ENCODE measurements at regions not wholly inside any gene's neighbourhood (a gene's known extent, or its start where the extent isn't known, plus 50 kb on each side); places are given as distances from the start of the nearest gene placed in this dataset.
"Not testable (repeated sequence)": the region's sequence is repeated elsewhere in the genome, so short reads cannot be mapped to it uniquely, and the experiment has no call there.

DNA sequence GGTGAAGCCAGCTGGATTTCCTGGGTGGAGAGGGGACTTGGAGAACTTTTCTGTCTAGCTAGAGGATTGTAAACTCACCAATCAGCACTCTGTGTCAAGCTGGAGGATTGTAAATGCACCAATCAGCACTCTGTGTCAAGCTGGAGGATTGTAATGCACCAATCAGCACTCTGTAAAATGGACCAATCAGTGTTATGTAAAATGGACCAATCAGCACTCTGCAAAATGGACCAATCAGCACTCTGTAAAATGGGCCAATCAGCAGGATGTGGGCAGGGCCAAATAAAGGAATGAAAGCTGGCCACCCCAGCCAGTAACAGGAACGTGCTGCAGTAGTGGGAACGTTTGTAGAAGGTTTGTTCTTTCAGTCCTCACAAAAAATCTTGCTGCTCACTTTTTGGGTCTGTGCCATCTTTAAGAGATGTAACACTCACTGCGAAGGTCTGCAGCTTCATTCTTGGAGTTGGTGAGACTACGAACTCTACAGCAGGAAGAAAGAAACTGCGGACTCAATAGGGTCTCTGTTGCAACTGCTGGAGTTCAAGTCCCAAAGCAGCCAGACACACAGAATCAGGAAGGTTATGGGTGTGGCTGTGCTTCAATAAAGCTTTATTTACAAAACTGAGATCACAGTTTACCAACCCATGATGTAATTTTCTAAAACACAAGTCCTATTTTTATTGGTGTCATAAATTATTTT, 145.7 kb upstream of the ERCC6L2 start:
- no peak for DNase-seq (ENCODE audit: low spot score)

DNA sequence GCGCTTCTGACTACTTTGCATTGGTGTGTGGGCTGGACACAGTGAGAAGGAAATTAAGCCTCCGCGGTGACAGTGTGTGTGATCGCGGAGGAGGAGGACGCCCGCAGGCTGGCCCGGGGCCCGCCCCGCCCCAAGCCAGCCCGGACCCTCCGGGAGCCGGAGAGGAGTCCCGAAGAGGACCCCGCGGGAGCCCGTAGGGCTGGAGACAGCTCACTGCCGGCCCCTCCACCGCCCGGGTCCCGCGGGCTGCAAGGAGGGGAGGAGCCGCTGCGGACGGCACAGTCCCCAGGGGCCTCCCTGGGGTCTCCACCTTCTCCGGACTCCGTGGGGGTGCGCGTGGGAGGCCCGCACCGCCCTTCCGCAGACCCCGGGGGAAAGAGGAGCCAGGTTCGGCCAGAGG, 146.4 kb upstream of the ERCC6L2 start:
- no peak for DNase-seq (ENCODE audit: low spot score)

DNA sequence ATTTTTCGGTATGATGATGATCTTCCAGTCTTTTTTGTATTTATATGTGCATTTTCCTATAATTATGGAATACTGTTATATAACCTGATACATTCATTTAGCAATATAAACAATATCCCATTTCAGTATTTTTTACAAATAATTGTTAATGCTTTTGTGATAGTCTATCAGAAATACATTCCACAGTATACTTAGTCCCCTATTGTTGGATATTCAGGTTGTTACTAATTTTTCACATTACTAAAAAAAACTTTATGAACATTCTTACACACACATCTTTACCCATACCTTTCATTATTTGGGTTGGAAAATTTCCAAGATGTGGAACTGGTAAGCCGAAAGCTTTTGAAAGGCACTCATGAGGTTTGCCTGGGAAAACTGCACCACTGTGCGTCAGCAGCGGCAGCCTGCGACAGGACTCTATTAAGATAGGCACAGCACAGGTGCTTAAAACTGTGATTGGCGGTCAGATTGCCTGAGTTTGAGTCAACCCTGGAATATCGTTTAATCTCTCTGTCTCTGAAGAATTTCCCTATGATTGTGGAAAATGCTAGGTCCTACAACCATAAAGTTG, 147.5 kb upstream of the ERCC6L2 start:
- no peak for DNase-seq (ENCODE audit: low spot score)

DNA sequence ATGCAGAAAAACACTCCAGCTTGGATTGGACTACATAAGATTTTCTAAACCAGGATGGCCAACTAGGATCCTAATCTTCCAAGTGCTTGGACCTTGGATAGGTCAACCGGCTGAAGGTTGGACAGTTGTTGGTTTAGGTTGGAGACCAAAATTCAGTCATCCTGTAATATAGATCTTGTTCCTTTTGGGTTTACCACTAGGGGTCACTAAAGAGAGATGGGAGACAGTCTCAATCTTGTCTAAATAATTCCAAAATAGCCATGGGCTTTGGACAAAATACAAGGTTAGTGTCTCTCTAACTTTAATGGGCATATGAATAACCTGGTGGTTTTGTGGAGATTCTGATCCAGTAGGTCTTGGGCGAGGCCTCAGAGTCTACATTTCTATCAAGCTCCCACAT, 148.7 kb upstream of the ERCC6L2 start:
- DNase-seq (ENCODE audit: low spot score), result peak; percentile 46

DNA sequence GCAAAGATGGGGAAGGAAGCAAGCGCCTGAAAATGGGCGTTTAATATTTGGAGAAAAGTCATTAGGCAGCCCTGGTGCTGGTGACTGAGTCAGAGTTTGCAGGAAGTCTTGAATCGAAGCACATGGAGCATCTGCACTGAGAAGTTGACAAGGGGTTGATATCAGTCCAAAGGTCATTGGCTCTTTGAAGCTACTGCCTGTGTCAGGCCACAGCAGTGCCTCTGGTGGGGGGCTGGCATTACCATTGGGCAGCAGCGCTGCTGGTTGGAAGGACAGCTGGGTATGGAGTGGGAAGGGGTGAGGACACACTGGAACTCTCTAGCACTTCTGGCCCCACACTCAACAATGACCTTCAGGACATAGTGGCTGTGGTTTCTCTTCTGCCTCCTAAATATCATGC, 150.4 kb upstream of the ERCC6L2 start:
- DNase-seq (ENCODE audit: low spot score), result no peak

DNA sequence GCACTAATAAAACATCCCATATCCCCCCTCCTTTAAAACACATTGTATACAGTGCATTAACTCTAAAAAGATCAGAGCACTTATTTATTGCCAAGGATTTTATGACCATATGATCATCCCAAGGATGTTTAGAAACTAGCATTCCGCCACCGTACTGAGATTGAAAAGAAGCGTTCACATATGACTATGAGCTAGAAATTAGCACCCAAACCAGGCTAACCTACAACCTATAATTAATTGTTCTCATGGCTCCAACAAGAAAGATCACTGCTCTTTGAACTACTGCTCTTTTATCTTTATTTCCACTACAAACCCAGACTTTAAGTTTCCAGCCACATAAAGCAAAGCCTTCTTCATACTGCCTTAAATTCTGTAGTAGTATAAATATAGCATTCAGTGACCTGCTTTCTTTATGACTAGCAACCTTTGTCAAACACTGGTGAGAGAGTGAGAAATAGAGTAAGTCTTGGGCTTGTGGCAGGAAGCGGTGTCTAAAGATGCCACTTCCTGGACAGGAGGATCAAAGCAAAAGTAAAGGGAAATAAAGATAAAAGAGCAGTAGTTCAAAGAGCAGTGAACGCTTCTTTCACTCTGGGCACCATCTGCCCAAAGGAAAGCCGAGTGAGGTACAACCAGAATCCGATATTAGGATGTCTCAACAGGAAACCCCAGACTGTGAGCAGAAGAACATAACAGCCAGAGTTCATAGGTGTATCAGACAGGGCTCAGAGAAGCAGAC, 151.1 kb upstream of the ERCC6L2 start:
- no peak for DNase-seq (ENCODE audit: low spot score)

DNA sequence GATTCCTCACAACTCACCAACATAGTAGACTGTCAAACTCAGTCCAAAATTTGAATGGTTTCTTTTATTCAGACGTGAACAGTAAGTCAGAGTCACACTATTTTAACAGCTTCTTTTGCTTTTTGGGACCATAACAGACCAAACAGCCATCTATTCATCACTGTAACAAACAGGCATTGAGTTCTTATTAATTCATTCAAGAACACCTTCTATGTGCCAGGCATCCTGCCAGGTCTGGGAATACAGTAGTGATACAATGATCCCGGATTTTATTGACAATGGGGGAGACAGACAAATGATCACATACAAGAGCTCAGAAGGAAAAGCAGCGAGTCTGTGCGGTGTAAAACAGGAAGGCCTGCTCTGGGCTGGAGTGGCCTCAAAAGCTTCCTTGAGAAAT, 153.3 kb upstream of the ERCC6L2 start:
- no peak for DNase-seq (ENCODE audit: low spot score)

DNA sequence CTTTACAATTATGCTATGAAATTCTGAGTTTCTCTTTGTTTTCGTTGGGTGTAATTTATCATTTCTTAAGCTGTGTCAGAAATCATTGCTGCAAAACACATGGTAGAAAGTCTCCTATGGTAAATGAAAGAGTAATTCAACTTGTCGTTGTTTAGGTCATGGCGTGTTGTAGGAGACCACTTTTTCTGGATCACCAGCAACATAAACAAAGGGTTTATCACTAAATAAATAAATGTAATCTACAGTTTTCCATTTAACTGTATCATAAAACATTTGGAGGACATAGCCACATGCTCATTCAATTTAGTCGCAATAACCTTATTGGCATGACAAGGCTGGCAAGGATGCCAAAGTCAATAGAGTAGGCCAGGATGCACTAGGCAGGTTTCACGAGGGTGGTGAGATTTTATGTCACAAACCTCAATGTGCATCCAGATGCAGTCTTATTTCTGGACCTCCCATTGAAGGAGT, 154.4 kb upstream of the ERCC6L2 start:
- no peak for DNase-seq (ENCODE audit: low spot score)

DNA sequence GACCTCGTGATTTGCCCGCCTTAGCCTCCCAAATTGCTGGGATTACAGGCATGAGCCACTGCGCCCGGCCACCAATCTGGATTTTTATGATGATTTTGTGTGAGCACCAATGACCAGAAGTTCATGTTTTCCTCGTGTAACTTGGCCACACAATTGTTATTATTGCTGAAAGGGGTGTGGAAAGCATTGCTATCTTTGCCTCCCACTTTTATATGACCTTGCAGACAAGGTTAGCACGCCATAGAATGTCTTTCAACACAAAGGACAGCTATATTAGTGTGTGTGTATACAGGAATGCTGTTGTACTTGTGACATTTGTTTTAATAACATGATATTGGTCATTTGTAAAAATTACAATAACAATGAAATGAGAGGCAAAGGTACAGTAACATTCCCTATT, 155.0 kb upstream of the ERCC6L2 start:
- DNase-seq (ENCODE audit: low spot score), result no peak

DNA sequence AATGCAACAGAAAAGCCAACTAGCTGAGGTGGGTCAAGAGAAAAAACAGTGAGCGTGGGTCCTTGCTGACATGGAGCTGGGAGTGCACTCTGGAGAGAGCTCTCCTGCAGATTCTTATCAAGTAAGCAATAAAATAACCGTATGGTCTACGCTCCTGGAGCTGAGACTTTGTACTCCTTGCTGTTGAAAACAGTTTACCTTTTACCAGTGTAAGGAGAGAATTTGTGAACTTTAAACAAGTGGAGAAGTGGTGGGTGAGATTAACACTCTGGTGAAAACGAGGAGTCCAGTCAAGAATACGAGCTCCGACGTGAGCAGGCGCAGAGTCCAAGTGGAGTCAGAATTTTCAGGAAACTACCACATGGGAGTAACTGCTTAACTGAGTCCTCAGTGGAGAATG, 156.1 kb upstream of the ERCC6L2 start:
- no peak for DNase-seq (ENCODE audit: low spot score)

DNA sequence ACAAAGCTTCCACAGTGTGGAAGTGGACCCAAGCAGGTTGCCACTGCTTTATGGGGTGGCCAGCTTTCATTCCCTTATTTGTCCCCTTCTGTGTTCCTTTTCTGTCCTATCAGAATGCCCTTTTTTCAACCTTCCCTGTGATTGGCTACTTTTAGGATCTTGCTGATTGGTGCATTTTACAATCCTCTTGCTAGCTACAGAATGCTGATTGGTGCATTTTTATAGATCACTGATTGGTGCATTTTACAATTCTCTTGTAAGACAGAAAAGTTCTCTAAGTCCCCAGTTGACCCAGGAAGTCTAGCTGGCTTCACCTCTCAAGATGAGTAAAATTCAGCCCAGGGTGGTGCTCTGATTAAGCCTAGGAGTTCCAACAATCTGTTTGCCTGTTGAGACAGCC, 157.2 kb upstream of the ERCC6L2 start:
- no peak for DNase-seq (ENCODE audit: low spot score)

DNA sequence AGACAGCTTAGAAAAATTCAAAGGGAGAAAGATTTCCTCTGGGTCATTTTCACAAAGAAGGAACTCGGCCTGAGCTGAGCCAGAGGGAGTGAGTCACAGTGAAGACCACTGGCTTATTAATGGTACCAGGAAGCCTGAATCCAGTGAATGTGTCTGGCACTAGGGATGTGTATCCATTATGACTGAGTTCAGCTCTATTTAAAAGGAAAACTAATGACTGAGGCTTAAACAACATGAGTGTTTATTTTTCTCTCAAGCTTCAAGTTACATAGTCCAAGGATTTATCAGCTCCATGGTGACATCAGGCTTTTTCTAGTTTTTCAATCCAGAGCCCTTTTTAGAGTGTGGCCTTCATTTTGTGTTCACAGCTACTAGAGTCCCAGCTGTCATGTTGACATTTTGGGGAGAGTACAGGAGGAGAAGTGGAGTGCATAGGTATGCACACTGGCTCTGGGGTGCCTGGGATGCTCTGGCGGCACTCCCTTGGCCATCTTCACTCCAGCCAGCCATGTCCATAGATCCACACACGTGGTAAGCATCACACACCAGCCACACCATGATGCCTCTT, 159.5 kb upstream of the ERCC6L2 start:
- no peak for DNase-seq (ENCODE audit: low spot score)

DNA sequence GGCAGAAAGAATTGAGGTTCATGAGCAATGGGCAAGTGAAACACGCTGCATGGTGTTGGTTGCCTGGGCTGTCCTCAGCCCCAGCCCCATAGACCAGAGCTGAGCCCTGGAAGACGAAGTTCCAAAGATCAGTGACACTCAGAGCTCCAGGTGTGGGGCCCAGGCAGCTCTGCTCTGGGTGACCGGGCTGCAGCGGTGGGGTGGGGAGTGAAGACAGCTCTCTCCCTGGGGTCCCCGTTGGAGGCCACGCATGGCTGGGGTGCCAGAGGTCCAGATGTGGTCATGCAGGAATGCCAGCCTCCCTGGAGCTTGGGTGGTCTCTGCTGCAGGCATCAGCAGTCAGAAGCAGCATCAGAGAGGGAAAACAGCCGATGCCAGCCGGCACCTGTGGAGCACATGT, 165.0 kb upstream of the ERCC6L2 start:
- no peak for DNase-seq (ENCODE audit: low spot score)

DNA sequence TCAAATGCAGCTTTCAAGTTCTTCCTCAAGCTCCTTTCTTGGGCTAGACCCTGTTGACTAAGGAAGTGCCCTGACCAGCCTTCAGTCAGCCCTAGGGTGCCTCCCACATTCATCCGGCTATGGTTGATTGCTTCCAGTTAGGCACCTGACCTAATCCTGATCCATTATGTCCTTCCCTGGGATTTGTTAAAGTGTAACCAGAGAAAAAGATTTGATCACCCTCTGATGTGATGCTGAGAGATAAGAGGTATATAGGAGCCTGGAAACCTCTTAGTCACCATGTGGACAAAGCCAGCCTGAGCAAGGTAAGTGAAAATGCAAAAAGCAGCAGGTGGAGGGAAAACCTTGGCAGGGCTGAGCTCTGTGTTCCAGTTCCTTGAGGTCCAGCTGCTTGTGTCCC, 178.8 kb upstream of the ERCC6L2 start:
- no peak for DNase-seq (ENCODE audit: low spot score)

DNA sequence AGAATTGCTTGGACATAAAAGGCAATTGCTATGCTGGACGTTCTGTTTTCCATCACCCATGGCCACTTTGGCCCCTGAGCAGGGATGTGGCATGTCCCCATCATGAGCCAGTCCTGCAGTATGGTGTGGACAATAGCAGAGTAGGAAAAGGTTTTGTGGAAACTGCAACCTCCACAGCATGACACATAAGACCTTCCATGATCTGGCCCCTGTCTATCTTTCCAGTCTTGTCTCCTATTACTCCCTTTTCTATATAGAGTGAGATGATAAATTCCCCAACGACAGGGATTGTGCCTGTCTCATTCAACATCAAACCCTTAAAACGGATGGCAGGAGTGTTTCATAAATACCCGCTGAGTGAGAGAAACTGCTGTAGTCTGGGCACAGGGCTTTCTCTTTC, 174.7 kb upstream of the PTCH1 start:
- no peak for DNase-seq (ENCODE audit: low spot score)

DNA sequence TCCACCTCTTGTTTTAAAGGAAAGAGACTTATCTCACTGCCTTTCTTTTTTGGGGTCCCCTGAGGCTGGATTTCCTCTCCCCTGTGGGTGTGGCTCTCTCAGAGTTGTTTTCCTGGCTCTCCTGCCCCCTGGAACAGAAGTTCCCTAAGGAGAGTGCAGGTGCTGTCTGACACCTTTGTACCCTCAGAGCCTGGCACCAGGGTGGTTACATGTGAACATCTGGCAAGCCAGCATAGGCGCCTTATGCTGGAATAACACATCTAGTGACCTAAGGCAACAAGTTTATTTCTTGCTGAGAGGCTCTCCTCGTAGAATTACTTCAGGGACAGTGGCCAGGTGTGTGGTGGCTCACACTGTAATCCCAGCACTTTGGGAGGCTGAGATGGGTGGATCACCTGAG, 172.9 kb upstream of the PTCH1 start:
- DNase-seq (ENCODE audit: low spot score), result no peak

DNA sequence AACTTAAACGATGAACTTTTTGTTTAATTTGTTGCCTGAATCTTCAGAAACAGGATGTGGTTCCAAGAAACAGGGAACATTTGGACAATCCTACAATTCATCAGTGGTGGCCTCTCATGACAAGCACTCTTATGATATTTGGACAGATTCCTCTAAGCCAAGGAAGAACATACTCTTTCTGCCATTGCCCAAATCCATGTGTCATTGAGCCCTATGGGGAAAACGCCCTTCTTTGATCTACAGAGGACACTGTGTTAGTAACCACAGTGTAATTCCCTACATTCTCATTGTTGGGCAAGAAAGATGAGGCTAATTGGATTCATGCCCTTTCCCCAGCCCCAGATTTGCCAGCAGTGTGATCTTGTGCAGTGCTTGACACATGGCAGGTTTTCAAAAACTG, 167.7 kb upstream of the PTCH1 start:
- DNase-seq (ENCODE audit: low spot score), result no peak

DNA sequence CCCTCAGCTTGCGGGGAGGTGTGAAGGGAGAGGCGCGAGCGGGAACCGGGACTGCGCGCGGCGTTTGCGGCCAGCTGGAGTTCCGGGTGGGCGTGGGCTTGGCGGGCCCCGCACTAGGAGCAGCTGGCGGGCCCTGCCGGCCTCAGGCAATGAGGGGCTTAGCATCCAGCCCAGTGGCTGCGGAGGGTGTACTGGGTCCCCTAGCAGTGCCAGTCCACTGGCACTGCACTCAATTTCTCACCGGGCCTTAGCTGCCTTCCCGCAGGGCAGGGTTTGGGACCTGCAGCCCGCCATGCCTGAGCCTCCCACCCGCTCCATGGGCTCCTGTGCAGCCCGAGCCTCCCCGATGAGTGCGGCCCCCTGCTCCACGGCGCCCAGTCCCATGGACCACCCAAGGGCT, 163.5 kb upstream of the PTCH1 start:
- not testable (repeated sequence) for DNase-seq (ENCODE audit: low spot score)

DNA sequence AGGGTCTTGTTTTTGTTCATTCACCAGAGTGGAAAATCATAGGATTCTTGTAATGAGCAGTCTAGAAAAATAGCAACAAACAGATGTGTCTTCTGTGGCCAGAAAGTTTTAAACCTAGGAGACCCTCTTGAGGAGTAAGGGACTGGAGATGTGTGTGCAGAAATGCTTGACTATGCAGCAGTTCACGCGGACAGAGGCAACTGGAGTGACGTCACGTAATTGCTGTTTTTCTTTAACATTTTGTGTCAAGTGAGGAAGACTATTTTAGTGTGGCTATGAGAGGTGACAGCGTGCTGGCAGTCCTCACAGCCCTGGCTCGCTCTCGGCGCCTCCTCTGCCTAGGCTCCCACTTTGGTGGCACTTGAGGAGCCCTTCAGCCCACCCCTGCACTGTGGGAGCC, 163.1 kb upstream of the PTCH1 start:
- DNase-seq (ENCODE audit: low spot score), result no peak

DNA sequence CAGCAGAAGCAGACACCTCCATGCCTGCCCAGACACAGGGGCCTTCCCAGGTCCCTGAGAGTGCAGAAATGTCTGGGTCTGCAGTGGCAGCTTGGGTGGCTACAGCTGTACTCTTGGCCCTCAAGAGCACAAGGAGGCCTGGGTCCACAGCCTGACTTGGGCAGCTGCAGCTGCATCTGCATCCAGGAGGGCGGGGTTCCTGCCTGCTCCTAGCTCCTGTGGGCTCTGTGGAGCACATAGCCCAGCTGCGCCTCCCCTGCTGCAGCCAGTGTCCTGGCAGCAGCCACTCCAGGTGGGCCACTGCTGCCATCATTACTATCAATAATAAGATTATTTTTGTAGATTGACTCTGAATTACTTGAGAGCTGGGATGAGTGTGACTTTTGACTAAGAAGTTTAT, 162.0 kb upstream of the PTCH1 start:
- DNase-seq (ENCODE audit: low spot score), result no peak

DNA sequence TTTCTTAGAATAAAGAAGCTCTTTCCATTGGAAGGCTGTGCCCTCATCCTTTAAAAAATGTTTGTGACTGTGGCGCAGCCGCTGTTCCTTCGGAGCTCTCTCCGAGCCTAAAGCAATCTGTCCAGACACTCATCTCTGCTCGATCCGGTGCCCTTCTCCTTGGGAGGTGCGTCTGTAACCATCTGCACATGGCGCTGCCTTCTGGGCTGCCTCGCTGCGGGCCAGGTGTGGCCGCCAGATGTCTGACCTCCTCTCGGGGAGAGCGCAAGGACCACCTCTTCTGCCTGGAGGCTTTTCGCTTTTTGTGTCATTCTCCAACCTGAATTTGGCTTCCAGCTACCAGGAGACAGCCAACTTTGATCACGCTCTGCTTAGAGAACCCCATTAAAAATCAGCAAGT, 153.4 kb upstream of the PTCH1 start:
- no peak for DNase-seq (ENCODE audit: low spot score)

DNA sequence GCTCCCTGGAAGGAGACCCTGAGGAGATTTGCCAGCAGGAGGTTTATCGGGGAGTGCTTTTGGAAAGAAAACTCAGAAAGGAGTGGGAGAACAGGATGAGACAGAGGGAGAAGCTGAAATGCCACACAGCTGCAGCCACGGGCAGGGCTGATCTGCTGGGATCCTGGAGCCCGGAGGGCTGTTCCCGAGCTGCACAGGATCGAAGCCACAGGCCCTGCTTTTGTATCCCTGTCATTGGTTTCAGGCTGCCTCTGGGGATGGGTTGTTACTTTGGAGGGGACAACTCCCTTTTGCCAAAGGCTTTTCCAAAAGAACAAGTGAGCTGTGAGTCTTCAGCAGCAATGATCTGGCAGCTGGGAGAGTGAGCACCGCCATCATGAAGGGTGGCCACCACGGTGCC, 152.5 kb upstream of the PTCH1 start:
- no peak for DNase-seq (ENCODE audit: low spot score)

DNA sequence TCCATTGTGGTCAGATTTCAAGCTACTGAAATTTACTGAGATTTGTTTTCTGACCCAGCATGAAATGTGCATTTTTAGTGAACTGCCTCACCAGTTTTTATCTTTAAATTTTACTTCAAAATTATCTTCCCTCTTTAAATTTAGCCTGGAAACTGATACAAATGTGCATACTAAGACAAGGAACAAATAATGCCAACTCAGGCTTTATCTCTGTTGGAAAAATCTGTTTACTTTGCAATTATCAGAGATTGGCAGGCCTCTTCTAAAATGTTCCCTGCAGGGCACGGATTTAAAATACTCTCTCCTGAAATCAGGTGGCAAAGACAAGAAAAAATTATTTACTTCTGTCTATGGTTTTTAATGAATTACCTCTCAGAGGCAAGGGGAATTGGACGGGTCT, 151.0 kb upstream of the PTCH1 start:
- DNase-seq (ENCODE audit: low spot score), result no peak

Measured in Ammon's horn (tissue), 1 donor.